Mesenchymal stem cell (in vitro differentiated cells and primary cell): ENCODE measurements at regions not wholly inside any gene's neighbourhood (a gene's known extent, or its start where the extent isn't known, plus 50 kb on each side); places are given as distances from the start of the nearest gene placed in this dataset.

Experiments
- DNase-seq: peaks from one replicate; pipeline ENCODE4 v3.0.0-alpha.2; 2013
- H2AFZ ChIP-seq: one replicate; pipeline ENCODE4 v1.6.1; 2013; ENCODE audit warnings: low read depth, mild to moderate bottlenecking, control low read depth, inconsistent platforms, low read length, moderate library complexity
- H2AK5ac ChIP-seq: 2 replicates; pipeline ENCODE4 v1.6.1; 2013; ENCODE audit warnings: low read length, moderate library complexity, mild to moderate bottlenecking, inconsistent platforms; ENCODE audit not compliant: severe bottlenecking
- H2BK120ac ChIP-seq: one replicate; pipeline ENCODE4 v1.6.1; 2013; ENCODE audit warnings: low read depth, mild to moderate bottlenecking, inconsistent platforms, low read length, moderate library complexity
- H2BK12ac ChIP-seq, 2 experiments: one replicate each; pipeline ENCODE4 v1.6.1; 2013; ENCODE audit warnings: inconsistent platforms in 2 of 2, low read length in 2 of 2, mild to moderate bottlenecking in 2 of 2, moderate library complexity in 2 of 2, control low read depth in 1 of 2
- H2BK15ac ChIP-seq: one replicate; pipeline ENCODE4 v1.6.1; 2013; ENCODE audit warnings: mild to moderate bottlenecking, low read depth, inconsistent platforms; ENCODE audit not compliant: poor library complexity, severe bottlenecking
- H2BK5ac ChIP-seq: 2 replicates; pipeline ENCODE4 v1.6.1; 2013; ENCODE audit warnings: low read depth, mild to moderate bottlenecking, low read length, control low read depth, inconsistent platforms; ENCODE audit not compliant: poor library complexity, severe bottlenecking
- H3K14ac ChIP-seq, 2 experiments: one replicate each; pipeline ENCODE4 v1.6.1; 2013; ENCODE audit warnings: inconsistent platforms in 2 of 2, low read length in 2 of 2, control low read depth in 1 of 2, mild to moderate bottlenecking in 1 of 2, moderate library complexity in 1 of 2
- H3K18ac ChIP-seq, 2 experiments: one replicate each; pipeline ENCODE4 v1.6.1; 2013; ENCODE audit warnings: inconsistent platforms in 2 of 2, low read length in 2 of 2, control low read depth in 1 of 2, low read depth in 1 of 2, mild to moderate bottlenecking in 1 of 2
- H3K23ac ChIP-seq, 2 experiments: one replicate each; pipeline ENCODE4 v1.6.1; 2013; ENCODE audit warnings: inconsistent platforms in 2 of 2, low read length in 2 of 2, mild to moderate bottlenecking in 2 of 2, moderate library complexity in 2 of 2, control low read depth in 1 of 2
- H3K27ac ChIP-seq: 2 replicates; pipeline ENCODE4 v1.5.1; 2013; ENCODE audit warnings: mild to moderate bottlenecking, moderate library complexity, low read length, control low read depth, inconsistent platforms; ENCODE audit not compliant: poor library complexity, severe bottlenecking
- H3K27me3 ChIP-seq, 2 experiments: 2 replicates each; pipeline versions ENCODE4 v1.6.1 to v1.7.0; 2013; ENCODE audit warnings: low read length in 2 of 2, mild to moderate bottlenecking in 2 of 2, moderate library complexity in 2 of 2, control low read depth in 1 of 2, inconsistent platforms in 1 of 2; ENCODE audit not compliant: control insufficient read depth in 1 of 2, insufficient read depth in 1 of 2
- H3K36me3 ChIP-seq, 2 experiments: 2 replicates each; pipeline versions ENCODE4 v1.6.1 to v1.7.0; 2013; ENCODE audit warnings: low read length in 2 of 2, control low read depth in 1 of 2, inconsistent platforms in 1 of 2, low read depth in 1 of 2, mild to moderate bottlenecking in 1 of 2; ENCODE audit not compliant: insufficient read depth in 2 of 2, control insufficient read depth in 1 of 2
- H3K4ac ChIP-seq, 2 experiments: one replicate each; pipeline ENCODE4 v1.6.1; 2013; ENCODE audit warnings: inconsistent platforms in 2 of 2, low read length in 2 of 2, mild to moderate bottlenecking in 2 of 2, moderate library complexity in 2 of 2, control low read depth in 1 of 2, low read depth in 1 of 2
- H3K4me1 ChIP-seq: 2 replicates; pipeline ENCODE4 v1.6.1; 2013; ENCODE audit warnings: low read depth, low read length, control low read depth; ENCODE audit not compliant: control insufficient read depth, insufficient read depth
- H3K4me2 ChIP-seq: 2 replicates; pipeline ENCODE4 v1.6.1; 2013; ENCODE audit warnings: low read length, mild to moderate bottlenecking, inconsistent platforms; ENCODE audit not compliant: poor library complexity, severe bottlenecking
- H3K4me3 ChIP-seq, 2 experiments: 2 replicates each; pipeline versions ENCODE4 v1.5.1 to v1.7.0; 2013; ENCODE audit warnings: low read length in 2 of 2, mild to moderate bottlenecking in 2 of 2, control low read depth in 1 of 2, low read depth in 1 of 2; ENCODE audit not compliant: insufficient read depth in 1 of 2
- H3K79me1 ChIP-seq: replicated peaks from 2 replicates; pipeline ENCODE4 v1.6.1; 2013; ENCODE audit warnings: mild to moderate bottlenecking, control low read depth, low read length, inconsistent platforms; ENCODE audit not compliant: poor library complexity, severe bottlenecking
- H3K9ac ChIP-seq: 2 replicates; pipeline ENCODE4 v1.7.0; 2013; ENCODE audit warnings: mild to moderate bottlenecking, low read length, moderate library complexity
- H3K9me3 ChIP-seq: 2 replicates; pipeline ENCODE4 v1.7.0; 2013; ENCODE audit warnings: mild to moderate bottlenecking, low read length; ENCODE audit not compliant: control insufficient read depth
- H4K8ac ChIP-seq: one replicate; pipeline ENCODE4 v1.6.1; 2013; ENCODE audit warnings: inconsistent platforms, mild to moderate bottlenecking, low read length, moderate library complexity
- H4K91ac ChIP-seq: one replicate; pipeline ENCODE4 v1.6.1; 2013; ENCODE audit warnings: mild to moderate bottlenecking, low read length, inconsistent platforms
- WGBS: methylation state at CpG from one replicate; pipeline ENCODE4 v1.1.7; 2013; ENCODE audit warnings: mixed read lengths; 5-methylcytosine and 5-hydroxymethylcytosine counted together

GRCh38 chr3:88691081-88691480, 416.3 kb upstream of the EPHA3 start:
- no peak overlapping the region for H2AK5ac ChIP-seq
- no peak overlapping the region for H3K18ac ChIP-seq
- no peaks in the 10 kb centered on the region for H3K27me3 ChIP-seq
- DNase-seq, result no peak
- no peaks in the 10 kb centered on the region for H3K36me3 ChIP-seq
- no peak overlapping the region for H3K4me2 ChIP-seq
- H3K9ac ChIP-seq, result no peak overlapping the region
- no peaks in the 10 kb centered on the region for H3K79me1 ChIP-seq
- no peak overlapping the region for H3K4me3 ChIP-seq
- no peak overlapping the region for H3K23ac ChIP-seq
- H3K9me3 ChIP-seq, result no peaks in the 10 kb centered on the region
- WGBS, result 88% methylated on average over 2 of the region's 3 CpGs
- H2BK12ac ChIP-seq, result no peak overlapping the region
- no peak overlapping the region for H2BK5ac ChIP-seq
- H3K4me1 ChIP-seq, result no peaks in the 10 kb centered on the region
- no peak overlapping the region for H2BK120ac ChIP-seq
- no peak overlapping the region for H2BK15ac ChIP-seq
- no peak overlapping the region for H4K91ac ChIP-seq
- H3K27ac ChIP-seq, result no peak overlapping the region
- no peak overlapping the region for H2AFZ ChIP-seq
- no peak overlapping the region for H3K14ac ChIP-seq
- no peak overlapping the region for H4K8ac ChIP-seq
- H3K4ac ChIP-seq, result no peak overlapping the region

GRCh38 chr3:88703501-88704059, 403.8 kb upstream of the EPHA3 start:
- no peak overlapping the region for H2BK5ac ChIP-seq
- no peaks in the 10 kb centered on the region for H3K36me3 ChIP-seq
- no peak overlapping the region for H4K8ac ChIP-seq
- no peaks in the 10 kb centered on the region for H3K27me3 ChIP-seq
- no peak overlapping the region for H3K4me3 ChIP-seq
- H4K91ac ChIP-seq, result no peak overlapping the region
- H3K4ac ChIP-seq, result no peak overlapping the region
- no peaks in the 10 kb centered on the region for H3K4me1 ChIP-seq
- no peak overlapping the region for H2BK12ac ChIP-seq
- H2AK5ac ChIP-seq, result no peak overlapping the region
- no peak overlapping the region for H2AFZ ChIP-seq
- no peak overlapping the region for H3K14ac ChIP-seq
- H2BK120ac ChIP-seq, result no peak overlapping the region
- WGBS, result 100% methylated on average over 1 of the region's 3 CpGs
- no peak for DNase-seq
- H3K4me2 ChIP-seq, result no peak overlapping the region
- H2BK15ac ChIP-seq, result no peak overlapping the region
- H3K27ac ChIP-seq, result no peak overlapping the region
- no peaks in the 10 kb centered on the region for H3K79me1 ChIP-seq
- H3K9ac ChIP-seq, result no peak overlapping the region
- H3K23ac ChIP-seq, result no peak overlapping the region
- H3K18ac ChIP-seq, result no peak overlapping the region
- no peaks in the 10 kb centered on the region for H3K9me3 ChIP-seq

- no peak overlapping the region for H2BK12ac ChIP-seq
- H3K14ac ChIP-seq, result no peak overlapping the region
- H3K27ac ChIP-seq, result no peak overlapping the region
- H3K9ac ChIP-seq, result no peak overlapping the region
- H2BK15ac ChIP-seq, result no peak overlapping the region
- no peak overlapping the region for H2BK120ac ChIP-seq
- H3K4ac ChIP-seq, result no peak overlapping the region
- H4K91ac ChIP-seq, result no peak overlapping the region
- no peak overlapping the region for H3K4me3 ChIP-seq
- H3K27me3 ChIP-seq, result no peaks in the 10 kb centered on the region
- no peak overlapping the region for H2AFZ ChIP-seq
- no peaks in the 10 kb centered on the region for H3K4me1 ChIP-seq
- H3K18ac ChIP-seq, result no peak overlapping the region
- no peak overlapping the region for H3K23ac ChIP-seq
- H3K79me1 ChIP-seq, result no peaks in the 10 kb centered on the region
- H3K9me3 ChIP-seq, result no peaks in the 10 kb centered on the region
- no peak overlapping the region for H3K4me2 ChIP-seq
- H2AK5ac ChIP-seq, result no peak overlapping the region
- DNase-seq, result no peak
- 93% methylated on average over 3 of the region's 3 CpGs for WGBS
- H2BK5ac ChIP-seq, result no peak overlapping the region
- H3K36me3 ChIP-seq, result no peaks in the 10 kb centered on the region
- H4K8ac ChIP-seq, result no peak overlapping the region
Observed at GRCh38 chr3:88704338-88704737, 403.1 kb upstream of the EPHA3 start.

- Histone ChIP-seq H3K27ac (no peak overlapping the region), H3K9ac (no peak overlapping the region), H2AFZ (no peak overlapping the region), H3K27me3 (no peaks in the 10 kb centered on the region), H3K4me2 (no peak overlapping the region), H2BK15ac (no peak overlapping the region), H4K8ac (no peak overlapping the region), H3K9me3 (no peaks in the 10 kb centered on the region), H3K79me1 (no peaks in the 10 kb centered on the region), H3K36me3 (no peaks in the 10 kb centered on the region), H2BK12ac (no peak overlapping the region), H4K91ac (no peak overlapping the region), H3K4me3 (no peak overlapping the region), H2BK5ac (no peak overlapping the region), H3K18ac (no peak overlapping the region), H3K4me1 (no peaks in the 10 kb centered on the region), H3K4ac (no peak overlapping the region), H3K14ac (no peak overlapping the region), H2BK120ac (no peak overlapping the region), H2AK5ac (no peak overlapping the region), H3K23ac (no peak overlapping the region)
- 89% methylated on average over 1 of the region's 1 CpG for WGBS
- DNase-seq, result no peak
Observed at GRCh38 chr3:88707837-88708236, 399.6 kb upstream of the EPHA3 start.
